Gastrocnemius medialis (tissue), 4 donors: ENCODE measurements at regions not wholly inside any gene's neighbourhood (a gene's known extent, or its start where the extent isn't known, plus 50 kb on each side); places are given as distances from the start of the nearest gene placed in this dataset.
"Not testable (repeated sequence)": the region's sequence is repeated elsewhere in the genome, so short reads cannot be mapped to it uniquely, and the experiment has no call there.

Source experiments
- ATAC-seq, 2 donors: fragments of 150-250 bp; one replicate each; pipeline ENCODE4 v1.9.1; 2016
- DNase-seq, 2 donors: peaks; one replicate each; pipeline ENCODE4 v3.0.0-alpha.2; 2019
- H3K27ac ChIP-seq, 4 donors: fragments of 200-600 bp; sonication (generic); 1 replicate in 1 of 4; 2 replicates in 3 of 4; pipeline ENCODE4 v1.5.1; 2016 to 2018; ENCODE audit warnings: mild to moderate bottlenecking in 2 of 4, moderate library complexity in 1 of 4
- H3K27me3 ChIP-seq, 3 donors: fragments of 200-600 bp; sonication (generic) in 2 of 3; 1 replicate in 1 of 3; 2 replicates in 2 of 3; pipeline versions ENCODE4 v1.5.1 to v1.6.0; 2016 to 2019; ENCODE audit warnings: mild to moderate bottlenecking in 1 of 3, moderate library complexity in 1 of 3
- H3K36me3 ChIP-seq, 2 donors: fragments of 200-600 bp; sonication (generic) in 1 of 2; one replicate each; pipeline ENCODE4 v1.5.1; 2017 to 2018
- H3K4me1 ChIP-seq, 2 donors: fragments of 200-600 bp; sonication (generic) in 1 of 2; one replicate each; pipeline ENCODE4 v1.5.1; 2016 to 2017; ENCODE audit warnings: mild to moderate bottlenecking in 2 of 2
- H3K4me3 ChIP-seq, 4 donors: fragments of 200-600 bp; sonication (generic) in 3 of 4; 1 replicate in 1 of 4; 2 replicates in 3 of 4; pipeline ENCODE4 v1.5.1; 2016 to 2019; ENCODE audit warnings: mild to moderate bottlenecking in 2 of 4
- H3K9me3 ChIP-seq, 3 donors: fragments of 200-600 bp; sonication (generic) in 2 of 3; 1 replicate in 1 of 3; 2 replicates in 2 of 3; pipeline ENCODE4 v1.5.1; 2016 to 2019
- POLR2A ChIP-seq, 2 donors: fragments of 450-650 bp; IDR thresholded peaks; one replicate each; pipeline ENCODE4 v1.6.1; 2017; ENCODE audit warnings: antibody characterized with exemption in 2 of 2, mild to moderate bottlenecking in 2 of 2, moderate library complexity in 2 of 2
- in situ Hi-C, 4 donors: fragments of 200-750 bp; cut with MboI; loops; one replicate each; pipeline versions ENCODE4 v1.15.0 to v1.8.0; 2017; ENCODE audit warnings: low sequenced_read_pairs in 4 of 4
- intact Hi-C: fragments of 100-400 bp; cut with DNase I; formaldehyde crosslinking; loops from one replicate; pipeline ENCODE4 v1.15.1; 2023; ENCODE audit warnings: low total_unique reads
- TF ChIP-seq, protein P1 (sequence below), 5 experiments: fragments of 450-650 bp in 3 of 5; fragments of 200-600 bp in 2 of 5; sonication (generic) in 2 of 5; IDR thresholded peaks in 4 of 5; conservative IDR thresholded peaks in 1 of 5; 1 replicate in 4 of 5; 2 replicates in 1 of 5; pipeline ENCODE4 v1.5.1; 2016 to 2019; ENCODE audit warnings: antibody characterized with exemption in 5 of 5, mild to moderate bottlenecking in 3 of 5, moderate library complexity in 3 of 5

DNA sequence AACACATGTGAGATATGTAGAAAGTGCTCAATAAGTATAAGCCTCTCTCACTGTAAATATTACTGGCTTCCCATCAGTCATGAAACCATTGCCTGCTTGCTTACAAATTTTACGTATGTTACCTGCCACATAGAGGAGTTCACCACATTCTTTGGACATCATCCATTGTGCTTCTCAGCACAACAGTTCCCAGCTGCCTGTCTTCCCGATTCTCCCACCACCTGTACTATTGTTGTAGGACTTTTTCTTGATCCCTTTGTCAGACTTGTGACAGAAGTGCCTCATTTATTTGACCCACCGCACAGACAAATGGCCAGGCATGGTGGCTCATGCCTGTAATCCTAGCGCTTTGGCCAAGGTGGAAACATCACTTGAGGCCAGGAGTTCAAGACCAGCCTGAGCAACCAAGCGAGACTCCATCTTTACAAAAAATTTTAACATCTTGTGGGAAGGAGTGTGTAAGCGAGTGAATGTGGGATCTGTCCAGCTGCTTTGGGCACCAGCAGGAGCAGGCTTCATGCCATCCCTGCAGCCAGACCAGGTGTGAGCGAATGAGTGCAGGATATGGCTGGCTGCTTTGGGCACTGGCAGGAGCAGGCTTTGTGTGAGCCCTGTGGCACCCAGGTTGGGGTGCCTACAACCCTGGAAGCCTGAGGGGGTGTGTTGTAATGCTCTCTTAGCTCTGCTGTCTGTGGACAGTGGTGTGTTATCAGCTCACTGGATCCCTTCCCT is 139.9 kb upstream of the ELL2 start:
- no peak for TF ChIP-seq POLR2A (IDR thresholded peaks at IDR 0.05)
- TF ChIP-seq, protein P1, sequence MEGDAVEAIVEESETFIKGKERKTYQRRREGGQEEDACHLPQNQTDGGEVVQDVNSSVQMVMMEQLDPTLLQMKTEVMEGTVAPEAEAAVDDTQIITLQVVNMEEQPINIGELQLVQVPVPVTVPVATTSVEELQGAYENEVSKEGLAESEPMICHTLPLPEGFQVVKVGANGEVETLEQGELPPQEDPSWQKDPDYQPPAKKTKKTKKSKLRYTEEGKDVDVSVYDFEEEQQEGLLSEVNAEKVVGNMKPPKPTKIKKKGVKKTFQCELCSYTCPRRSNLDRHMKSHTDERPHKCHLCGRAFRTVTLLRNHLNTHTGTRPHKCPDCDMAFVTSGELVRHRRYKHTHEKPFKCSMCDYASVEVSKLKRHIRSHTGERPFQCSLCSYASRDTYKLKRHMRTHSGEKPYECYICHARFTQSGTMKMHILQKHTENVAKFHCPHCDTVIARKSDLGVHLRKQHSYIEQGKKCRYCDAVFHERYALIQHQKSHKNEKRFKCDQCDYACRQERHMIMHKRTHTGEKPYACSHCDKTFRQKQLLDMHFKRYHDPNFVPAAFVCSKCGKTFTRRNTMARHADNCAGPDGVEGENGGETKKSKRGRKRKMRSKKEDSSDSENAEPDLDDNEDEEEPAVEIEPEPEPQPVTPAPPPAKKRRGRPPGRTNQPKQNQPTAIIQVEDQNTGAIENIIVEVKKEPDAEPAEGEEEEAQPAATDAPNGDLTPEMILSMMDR (IDR thresholded peaks at IDR 0.05 in 4 of 5, conservative IDR thresholded peaks at IDR 0.05 in 1 of 5) = no peak
- ATAC-seq = no peak

GRCh38 chr5:96097488-96097887 is 135.8 kb upstream of the ELL2 start:
- H3K27me3 ChIP-seq, H3K4me3 ChIP-seq, in situ Hi-C loops, DNase-seq, ATAC-seq, H3K27ac ChIP-seq, H3K36me3 ChIP-seq, H3K9me3 ChIP-seq, intact Hi-C loops: not testable (repeated sequence)
- peaks cover 8 to 14% of the 10 kb centered on the region in 2 donors for H3K4me1 ChIP-seq

More for the DNA sequence above, 139.9 kb upstream of the ELL2 start:
- Histone ChIP-seq H3K27me3 (no peaks in the 10 kb centered on the region), H3K36me3 (no peaks in the 10 kb centered on the region), H3K27ac (no peak overlapping the region), H3K9me3 (no peaks in the 10 kb centered on the region), H3K4me3 (no peak overlapping the region), H3K4me1 (no peaks in the 10 kb centered on the region)
- no peak for DNase-seq
- intact Hi-C loops = no loop called here
- in situ Hi-C loops = no loop called here

- ATAC-seq (no peak), DNase-seq (no peak)
- intact Hi-C loops (no loop called here), in situ Hi-C loops (no loop called here)
- no peaks in the 10 kb centered on the region for H3K36me3 ChIP-seq
- no peaks in the 10 kb centered on the region for H3K9me3 ChIP-seq
- H3K4me3 ChIP-seq = no peak overlapping the region
- H3K27me3 ChIP-seq = no peaks in the 10 kb centered on the region
- H3K4me1 ChIP-seq = peaks cover 8 to 14% of the 10 kb centered on the region in 2 donors
- TF ChIP-seq, protein P1 (IDR thresholded peaks at IDR 0.05 in 4 of 5, conservative IDR thresholded peaks at IDR 0.05 in 1 of 5) = no peak
- TF ChIP-seq POLR2A (IDR thresholded peaks at IDR 0.05) = no peak
- no peak overlapping the region for H3K27ac ChIP-seq
Observed at GRCh38 chr5:96096724-96097123, 135.1 kb upstream of the ELL2 start.

DNA sequence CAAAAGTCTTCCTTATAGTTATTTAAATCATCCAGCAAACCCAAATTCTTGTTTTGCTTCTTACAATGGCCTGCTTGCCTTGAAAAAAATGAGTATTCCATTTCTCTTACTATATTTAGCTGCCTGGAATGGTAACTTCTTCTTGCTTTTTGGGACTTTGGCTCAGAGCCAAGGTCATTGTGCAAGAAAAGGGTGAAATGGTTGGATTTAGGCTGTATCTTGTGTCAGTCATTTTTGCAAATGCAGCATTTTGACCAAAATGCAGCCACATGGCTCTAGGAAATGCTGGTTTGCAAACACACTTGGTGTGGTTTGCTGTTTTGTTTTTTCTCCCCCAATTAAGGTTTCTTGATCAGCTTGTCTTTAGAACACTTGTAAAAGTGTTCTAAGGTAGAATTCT is 133.3 kb upstream of the ELL2 start:
- ATAC-seq (peak in 1 of 2 donors; percentile 46), DNase-seq (peak; percentile 22 to 30)
- Histone ChIP-seq H3K4me3 (no peak overlapping the region), H3K4me1 (peaks cover 8 to 14% of the 10 kb centered on the region in 2 donors), H3K27me3 (no peaks in the 10 kb centered on the region), H3K27ac (no peak overlapping the region), H3K9me3 (no peaks in the 10 kb centered on the region), H3K36me3 (no peaks in the 10 kb centered on the region)
- in situ Hi-C loops = no loop called here
- TF ChIP-seq, protein P1 (IDR thresholded peaks at IDR 0.05 in 4 of 5, conservative IDR thresholded peaks at IDR 0.05 in 1 of 5) = no peak
- no peak for TF ChIP-seq POLR2A (IDR thresholded peaks at IDR 0.05)
- intact Hi-C loops = no loop called here

DNA sequence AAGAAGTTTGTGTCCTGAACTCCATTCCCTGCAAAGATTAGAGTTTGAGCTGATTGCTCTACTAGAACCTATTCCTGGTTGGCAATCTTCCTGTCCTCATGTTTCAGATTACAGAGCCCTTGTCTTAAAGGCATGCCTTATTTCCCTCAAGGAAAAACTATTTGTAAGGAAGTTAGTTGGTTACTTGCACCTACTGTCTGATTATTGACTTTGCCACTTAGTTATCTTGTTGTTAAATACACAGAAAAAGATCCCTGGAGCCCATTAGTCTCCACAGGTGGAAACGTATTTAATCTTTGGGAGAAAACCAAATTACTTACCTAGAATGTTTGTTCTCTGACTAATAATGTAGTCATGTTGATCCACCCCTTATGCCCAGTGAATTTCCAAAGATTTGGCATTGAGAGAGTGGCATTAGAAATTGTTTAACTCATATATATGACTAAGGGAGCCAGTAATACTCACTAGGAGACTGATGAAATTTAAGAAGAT is 132.3 kb upstream of the ELL2 start:
- ATAC-seq (no peak), DNase-seq (no peak)
- Histone ChIP-seq H3K27me3 (no peaks in the 10 kb centered on the region), H3K4me3 (no peak overlapping the region), H3K4me1 (peaks cover 8 to 14% of the 10 kb centered on the region in 2 donors), H3K9me3 (no peaks in the 10 kb centered on the region), H3K27ac (no peak overlapping the region), H3K36me3 (no peaks in the 10 kb centered on the region)
- TF ChIP-seq, protein P1 (IDR thresholded peaks at IDR 0.05 in 4 of 5, conservative IDR thresholded peaks at IDR 0.05 in 1 of 5) = no peak
- TF ChIP-seq POLR2A (IDR thresholded peaks at IDR 0.05) = no peak
- in situ Hi-C loops = no loop called here
- intact Hi-C loops = no loop called here
